ENCODE measurements at regions not wholly inside any gene's neighbourhood (a gene's known extent, or its start where the extent isn't known, plus 50 kb on each side); places are given as distances from the start of the nearest gene placed in this dataset.
"Not testable (repeated sequence)": the region's sequence is repeated elsewhere in the genome, so short reads cannot be mapped to it uniquely, and the experiment has no call there.

DNA sequence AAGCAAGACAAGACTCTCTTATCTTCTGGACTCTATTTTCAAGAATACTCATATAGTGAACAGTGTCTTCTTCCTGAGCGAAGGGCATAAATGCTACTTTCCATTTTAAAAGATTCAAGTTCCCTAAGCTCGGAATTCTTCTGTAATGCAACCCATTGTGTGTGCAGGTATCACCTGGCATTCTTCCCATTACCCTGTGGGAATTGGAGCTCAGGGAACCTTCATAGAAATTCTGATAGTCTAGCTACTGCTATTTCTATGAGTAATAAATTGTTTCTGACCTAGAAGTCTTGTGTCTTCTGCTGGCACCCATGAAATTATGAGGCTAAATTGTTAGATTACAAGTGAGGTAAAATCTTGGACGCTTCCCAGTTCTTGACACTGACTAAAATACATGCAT lies 324.1 kb upstream of the DIPK2B start:
- no peak for DNase-seq

DNA sequence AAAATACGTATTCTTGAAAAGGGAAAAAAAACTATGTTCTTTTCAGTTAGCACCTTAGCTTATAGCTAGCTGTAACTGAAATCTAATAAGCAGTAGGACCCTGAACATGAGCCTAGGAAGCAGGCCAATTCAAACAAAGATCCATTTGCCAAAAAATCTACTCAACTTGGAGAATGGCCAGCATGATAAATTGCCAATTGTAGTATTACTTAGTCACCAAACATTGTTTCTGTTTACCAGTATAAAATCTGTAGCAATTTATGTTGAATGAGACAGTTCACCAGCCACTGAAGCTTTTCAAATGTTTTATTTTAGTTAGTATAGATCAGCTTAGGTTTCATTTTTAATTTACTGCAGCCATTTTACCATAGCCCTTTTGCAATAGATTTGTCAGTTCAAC lies 323.6 kb upstream of the DIPK2B start:
- no peak for DNase-seq

DNA sequence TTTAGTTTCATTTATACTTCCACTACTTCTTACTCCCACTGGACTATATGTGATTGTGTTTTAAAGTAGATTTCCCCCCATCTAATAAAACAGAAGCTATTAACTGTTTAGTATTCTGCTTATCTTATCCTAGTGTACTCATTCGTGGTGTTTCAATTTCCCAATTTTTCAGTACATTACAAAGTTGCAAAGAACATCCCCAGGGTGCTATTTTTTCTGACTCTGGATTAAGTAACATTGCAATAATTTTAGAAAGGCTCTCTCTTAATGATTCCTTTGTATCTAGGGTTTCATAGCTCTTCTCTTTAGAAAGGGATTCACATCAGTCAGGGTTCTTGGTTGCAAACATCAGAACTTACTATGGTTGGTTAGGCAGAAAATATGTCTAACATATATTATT lies 317.9 kb upstream of the DIPK2B start:
- DNase-seq = no peak

DNA sequence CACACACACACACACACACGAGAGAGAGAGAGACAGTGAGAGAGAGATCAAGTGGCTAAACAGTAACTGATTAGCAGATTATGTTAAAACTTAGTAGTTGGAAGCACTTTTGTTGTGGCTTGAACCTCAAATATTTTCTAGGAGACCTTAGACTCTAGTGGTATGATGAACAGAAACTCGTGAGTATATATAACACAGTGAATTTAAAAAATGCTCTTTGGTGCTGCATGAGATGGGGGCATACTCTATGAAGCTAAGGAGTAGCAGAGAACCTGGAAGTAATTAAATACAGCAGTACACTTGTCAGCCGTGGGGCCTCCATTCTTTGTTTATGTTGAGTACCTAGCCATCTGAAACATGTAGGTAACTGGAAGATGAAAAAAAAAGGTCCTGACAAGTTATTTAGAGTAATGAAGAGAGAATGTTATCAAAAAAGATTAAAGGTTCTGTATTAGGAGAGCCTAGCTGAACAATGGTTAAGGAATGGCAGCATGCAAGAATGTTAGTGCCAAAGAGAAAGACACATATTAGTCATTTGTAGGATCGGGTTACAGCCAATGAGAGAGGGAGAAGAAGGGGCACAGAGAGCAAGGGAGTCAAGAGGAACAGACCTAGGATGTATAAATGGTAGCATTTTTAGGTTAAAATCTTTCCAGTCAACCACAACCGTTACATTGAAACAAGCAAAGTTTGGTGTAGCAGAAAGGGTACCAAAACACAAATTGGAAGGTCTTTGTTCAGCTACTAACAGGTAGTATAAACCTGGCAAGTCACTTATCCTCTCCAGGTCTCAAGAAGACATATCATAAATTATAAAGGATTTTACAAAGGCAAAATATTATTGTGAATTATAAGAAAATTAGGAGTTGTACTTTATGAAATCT lies 316.7 kb upstream of the DIPK2B start:
- no peak for DNase-seq

DNA sequence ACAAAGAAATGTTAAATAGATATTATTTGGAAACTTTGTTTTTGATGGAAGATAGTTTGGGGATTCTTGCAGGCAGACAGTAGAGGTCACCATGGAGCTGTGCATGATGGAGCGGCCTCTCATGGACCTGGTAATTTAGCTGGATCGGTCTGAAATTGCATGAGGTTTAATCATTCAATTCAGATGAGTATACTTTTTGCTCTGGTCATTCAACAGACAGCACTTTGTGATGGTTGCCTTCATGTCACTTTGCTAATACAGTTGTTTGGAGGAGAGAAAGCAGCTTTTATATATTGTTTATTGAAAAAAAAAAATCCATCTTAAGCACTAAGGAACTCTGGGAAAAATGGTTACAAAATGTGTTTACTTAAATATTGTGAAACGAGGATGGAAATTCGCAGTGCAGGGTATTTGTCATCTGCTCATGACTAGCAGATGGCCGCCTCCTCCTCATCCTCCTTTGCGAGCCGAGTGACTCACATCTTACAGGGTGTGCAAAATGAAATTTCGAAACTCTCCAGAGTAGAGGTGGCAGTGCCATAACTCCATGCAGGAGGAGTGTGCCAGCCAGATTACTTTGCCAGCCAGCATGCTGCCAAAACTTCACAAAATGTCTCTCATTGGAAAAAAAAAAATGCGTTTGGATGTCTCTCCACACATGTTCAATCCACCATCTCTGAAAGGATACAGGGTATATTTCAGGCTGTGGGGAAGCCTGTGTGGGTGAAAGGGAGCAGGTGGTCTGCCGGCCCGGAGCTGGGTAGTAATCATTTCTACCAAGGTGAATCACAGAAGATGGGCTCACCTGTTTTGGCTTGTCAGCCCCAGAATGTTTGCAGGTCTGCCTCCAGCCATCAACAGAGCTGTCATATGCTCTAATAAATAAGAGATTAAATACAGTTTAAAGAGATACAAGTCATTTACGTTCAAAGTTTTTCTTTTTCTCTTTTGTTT lies 314.9 kb upstream of the DIPK2B start:
- no peak for DNase-seq

DNA sequence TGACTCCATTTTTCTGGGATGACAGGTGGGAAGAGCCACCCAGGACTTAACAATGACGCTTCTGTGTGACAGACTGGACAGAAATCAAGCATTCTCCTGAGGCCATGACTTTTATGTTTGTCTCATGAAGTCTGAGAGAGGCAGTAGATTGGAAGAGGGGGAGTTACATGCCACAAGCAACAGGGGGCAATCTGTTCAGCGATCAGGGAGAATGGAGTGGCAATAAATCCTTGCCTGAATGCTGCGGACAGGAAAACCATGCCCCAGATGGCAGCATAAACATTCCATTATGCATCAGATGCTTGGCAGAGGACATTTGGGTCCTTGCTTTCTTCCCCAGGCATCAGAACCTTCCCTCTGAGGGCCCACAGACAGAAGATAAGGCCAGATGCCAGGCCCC lies 312.4 kb upstream of the DIPK2B start:
- no peak for DNase-seq

DNA sequence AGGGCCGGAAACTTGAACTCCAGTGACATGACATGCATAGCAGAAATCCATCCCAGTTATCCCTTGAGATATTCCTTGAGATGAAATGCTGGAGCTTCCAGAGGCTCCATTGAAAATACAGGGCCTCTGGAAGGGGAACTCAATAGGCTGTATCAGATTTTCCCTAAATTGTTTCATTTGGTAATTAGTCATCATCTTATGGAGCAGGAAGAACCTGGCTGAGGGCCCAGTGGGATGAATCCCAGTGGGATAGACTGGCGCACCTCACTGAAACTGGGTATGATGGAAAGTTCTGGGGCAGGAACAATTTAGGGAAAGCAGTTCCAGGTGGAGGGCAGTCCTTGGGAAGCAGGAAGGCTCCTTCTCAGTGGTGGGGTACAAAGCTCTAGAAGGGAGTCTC lies 307.8 kb upstream of the DIPK2B start:
- DNase-seq = no peak

DNA sequence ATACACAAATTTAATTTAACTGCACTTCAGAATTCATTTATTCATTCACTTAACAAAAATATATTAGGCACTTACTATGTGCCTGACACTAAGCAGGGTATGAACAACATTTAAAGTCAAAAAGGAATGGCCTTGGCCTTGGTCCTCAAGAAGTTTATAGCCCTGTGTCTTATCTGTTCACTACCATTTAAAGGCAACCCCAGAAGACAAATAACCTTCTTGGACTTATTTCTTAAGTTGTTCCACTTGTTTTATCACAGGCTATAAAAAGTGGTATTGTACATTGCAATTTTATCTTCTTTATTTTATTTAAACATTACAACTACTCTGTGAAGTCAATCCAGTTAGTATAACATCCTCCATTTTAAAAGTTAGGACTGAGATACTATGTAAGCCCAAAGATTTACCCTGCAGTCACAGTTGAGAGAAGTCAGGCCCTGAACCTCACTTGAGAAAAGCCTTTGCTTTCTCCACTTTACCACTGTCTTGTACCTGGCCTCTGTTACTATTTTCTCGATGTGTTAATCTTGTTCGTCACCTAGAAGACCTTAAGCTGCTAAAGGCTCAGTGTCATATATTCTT lies 305.6 kb upstream of the DIPK2B start:
- DNase-seq = no peak

DNA sequence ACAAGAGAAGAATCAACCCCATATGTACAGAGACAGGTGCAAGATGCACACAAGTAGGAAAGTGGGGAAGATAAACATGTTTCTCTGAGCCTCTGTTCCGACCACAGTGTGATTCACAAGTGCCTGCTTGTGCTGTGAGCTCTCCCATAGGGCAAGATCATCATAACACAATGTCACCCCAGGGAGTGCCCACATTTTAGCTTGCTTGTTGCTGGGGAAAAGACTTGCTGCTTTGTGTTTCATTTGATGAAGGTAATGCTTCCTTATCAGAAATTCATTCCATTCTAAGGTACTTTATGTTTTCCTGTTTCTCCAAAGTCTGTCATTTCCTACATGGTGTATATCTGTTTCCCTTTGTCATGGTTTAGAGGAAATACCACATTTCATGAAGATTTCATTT lies 304.5 kb upstream of the DIPK2B start:
- DNase-seq = no peak

DNA sequence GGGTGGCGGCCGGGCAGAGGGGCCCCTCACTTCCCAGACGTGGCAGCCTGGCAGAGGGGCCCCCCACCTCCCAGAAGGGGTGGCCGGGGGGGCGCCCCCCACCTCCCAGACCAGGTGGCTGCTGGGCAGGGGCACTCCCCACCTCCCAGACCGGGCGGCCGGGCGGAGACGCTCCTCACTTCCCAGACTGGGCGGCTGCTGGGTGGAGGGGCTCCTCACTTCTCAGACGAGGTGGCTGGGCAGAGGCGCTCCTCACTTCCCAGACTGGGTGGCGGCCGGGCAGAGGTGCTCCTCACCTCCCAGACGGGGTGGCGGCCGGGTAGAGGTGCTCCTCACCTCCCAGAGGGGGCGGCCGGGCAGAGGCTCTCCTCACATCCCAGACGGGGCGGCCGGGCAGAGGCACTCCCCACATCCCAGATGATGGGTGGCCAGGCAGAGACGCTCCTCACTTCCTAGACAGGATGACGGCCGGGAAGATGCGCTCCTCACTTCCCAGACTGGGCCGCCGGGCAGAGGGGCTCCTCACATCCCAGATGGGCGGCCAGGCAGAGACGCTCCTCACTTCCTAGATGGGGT lies 303.2 kb upstream of the DIPK2B start:
- DNase-seq = not testable (repeated sequence)

DNA sequence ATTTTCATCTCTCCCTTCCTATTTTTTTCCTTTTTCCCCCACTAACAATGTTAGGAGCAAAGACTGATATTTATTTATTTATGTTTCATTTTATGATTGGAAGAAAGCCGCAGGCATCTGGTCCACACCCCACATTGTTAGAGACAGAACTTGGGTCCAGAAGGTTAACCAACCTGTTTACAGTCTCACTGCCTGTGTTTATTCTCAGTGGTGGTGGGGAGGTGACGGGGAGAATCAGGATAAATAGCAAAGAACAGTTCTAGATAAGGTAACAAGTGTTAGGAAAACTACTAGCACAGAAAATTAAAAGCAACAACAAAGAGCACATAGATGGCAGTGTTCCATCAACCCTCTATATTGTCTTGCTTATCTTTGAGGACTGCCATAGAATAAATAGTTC lies 301.7 kb upstream of the DIPK2B start:
- no peak for DNase-seq

DNA sequence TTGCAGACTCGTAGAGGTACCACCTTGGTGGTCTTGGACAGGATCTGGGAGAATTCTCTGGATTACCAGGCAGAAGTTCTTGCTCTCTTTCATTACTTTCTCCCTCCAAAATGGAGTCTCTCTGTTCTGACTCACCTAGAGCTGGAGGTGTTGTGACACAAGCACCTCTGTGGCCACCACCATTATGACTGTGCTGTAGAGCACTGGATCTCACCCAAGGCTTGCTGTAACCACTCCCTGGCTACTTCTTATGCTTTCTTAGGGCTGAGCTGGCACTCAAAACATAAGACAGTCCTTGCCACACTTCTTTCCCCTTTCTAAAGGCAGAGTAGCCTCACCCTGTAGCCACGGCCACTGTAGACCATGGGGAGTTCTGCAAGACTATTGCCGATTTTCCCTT lies 296.6 kb upstream of the DIPK2B start:
- DNase-seq = no peak

DNA sequence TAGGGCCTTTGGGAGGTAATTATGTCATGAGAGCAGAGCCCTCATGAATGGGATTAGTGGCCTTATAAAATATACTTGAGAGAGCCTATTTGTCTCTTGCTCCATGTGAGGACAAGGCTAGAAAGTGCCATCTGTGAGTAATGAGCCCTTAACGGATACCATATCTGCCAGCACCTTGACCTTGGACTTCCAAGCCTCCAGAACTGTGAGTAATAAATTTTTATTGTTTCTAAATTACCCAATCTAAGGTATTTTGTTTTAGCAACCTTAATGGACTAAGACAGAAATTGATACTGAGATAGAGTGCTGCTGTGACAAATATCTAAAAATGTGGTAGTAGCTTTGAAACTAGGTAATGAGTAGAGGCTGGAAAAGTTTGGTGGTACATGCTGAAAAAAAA lies 285.0 kb upstream of the DIPK2B start:
- no peak for DNase-seq

DNA sequence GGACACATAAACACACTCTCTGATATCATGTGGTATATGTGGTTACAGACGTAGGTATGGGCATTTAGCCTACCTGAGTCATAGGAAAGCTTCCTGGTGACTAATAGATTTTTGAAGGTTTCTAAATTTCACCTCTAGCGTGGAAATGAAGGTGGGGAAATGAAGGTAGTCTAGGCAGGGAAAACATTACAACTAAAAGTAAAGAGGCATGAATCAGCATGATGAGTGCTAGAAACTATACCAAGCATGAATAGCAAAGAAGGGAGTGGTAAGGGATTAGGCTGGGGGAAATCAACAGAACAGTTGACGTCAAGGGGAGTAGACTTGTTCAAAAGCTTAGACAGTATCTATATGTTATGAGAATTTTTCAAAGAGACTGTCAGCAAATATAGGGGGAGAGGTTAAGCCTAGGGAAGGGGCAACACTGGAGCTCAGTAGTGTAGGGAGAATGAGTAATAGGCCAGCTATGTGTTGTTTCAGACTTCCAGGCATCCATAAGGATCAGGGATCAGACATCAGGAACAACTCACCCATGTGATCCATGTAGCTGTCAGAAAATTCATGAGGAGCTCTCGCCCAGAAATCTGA lies 279.3 kb upstream of the DIPK2B start:
- no peak for DNase-seq

DNA sequence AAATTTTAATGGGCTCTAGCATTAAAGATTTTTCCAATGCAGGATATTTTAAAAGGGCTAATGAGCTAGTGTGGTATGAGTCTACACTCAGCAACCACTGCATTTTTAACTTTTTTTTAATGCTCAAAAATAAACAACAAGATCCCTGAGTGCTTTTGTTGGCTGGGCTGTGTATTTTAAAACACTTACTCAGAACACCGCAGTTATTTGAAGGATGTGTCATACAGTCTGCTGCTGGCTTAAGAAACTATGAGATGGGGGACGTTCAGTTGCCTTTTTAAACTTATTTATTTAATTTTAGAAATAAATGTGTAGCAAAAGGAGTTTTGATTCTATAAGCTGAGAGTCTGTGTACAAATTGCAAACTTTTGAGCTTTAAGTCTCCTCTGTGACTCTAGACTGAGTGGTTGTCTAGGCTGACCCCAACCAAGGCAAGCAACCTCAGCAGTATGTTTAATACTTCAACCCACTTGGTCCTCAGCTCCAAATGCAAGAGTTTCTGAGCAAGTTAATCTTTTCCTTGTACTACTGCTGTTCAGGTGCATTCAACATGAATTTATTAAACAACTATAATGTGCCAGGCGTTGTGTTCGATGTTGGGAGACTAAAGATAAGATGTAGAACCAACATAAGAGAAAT lies 278.6 kb upstream of the DIPK2B start:
- DNase-seq = no peak

DNA sequence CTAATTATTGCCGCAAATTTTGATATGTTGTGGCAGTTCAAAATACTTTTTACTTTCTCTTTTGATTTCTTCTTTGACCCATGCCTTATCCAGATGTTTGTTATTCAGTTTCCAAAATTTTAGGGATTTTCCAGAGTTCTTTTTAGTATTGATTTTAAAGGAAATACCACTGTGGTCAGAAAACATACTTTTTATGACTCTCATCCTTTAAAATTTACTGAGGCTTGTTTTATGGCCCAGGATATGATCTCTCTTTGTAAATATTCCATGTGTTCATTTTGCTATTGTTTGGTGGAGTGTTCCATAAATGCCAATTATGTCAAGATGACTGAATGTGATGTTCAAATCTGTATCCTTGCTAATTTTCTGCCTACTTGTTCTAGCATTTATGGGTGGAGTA lies 272.3 kb upstream of the DIPK2B start:
- no peak for DNase-seq

DNA sequence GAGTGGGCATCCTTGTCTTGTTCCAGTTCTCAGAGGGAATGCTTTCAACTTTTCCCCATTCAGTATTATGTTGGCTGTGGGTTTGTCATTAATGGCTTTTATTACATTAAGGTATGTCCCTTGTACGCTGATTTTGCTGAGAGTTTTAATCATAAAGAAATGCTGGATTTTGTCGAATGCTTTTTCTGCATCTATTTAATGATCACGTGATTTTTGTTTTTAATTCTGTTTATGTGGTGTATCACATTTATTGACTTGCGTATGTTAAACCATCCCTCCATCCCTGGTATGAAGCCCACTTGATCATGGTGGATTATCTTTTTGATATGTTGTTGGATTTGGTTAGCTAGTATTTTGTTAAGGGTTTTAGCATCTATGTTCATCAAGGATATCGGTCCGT lies 266.9 kb upstream of the DIPK2B start:
- not testable (repeated sequence) for DNase-seq

DNA sequence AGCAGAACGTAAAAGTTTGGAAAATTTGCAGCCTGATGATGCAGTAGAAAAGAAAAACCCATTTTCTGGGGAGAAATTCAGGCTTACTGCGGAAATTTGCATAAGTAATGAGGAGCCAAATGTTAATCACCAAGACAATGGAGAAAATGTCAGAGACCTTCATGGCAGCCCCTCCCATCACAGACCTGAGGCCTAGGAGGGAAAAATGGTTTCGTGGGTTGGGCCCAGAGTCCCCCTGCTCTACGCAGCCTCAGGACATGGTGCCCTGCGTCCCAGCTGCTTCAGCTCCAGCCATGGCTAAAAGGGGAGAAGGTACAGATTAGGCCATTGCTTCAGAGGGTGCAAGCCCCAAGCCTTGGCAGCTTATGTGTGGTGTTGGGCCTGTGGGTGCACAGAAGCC lies 255.1 kb upstream of the DIPK2B start:
- not testable (repeated sequence) for DNase-seq

DNA sequence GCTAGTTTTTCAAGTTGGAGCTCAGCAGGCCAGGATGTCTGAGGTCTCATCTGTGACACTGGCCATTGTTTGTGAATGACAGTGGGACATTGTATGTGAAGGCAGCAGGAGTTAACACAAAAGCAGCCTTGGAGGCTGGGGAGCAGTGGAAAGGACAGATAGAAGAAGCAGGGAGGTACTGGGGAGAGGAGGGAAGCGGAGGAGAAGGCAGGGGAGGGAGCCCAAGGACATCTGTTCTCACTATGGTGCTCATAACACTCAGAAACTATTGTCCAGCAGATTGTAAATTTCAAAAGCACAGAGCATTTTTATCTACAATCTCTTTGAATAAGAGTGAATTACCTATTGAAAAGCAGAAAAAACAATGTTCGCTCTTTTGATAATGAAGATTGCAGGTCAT lies 253.6 kb upstream of the DIPK2B start:
- DNase-seq = no peak

DNA sequence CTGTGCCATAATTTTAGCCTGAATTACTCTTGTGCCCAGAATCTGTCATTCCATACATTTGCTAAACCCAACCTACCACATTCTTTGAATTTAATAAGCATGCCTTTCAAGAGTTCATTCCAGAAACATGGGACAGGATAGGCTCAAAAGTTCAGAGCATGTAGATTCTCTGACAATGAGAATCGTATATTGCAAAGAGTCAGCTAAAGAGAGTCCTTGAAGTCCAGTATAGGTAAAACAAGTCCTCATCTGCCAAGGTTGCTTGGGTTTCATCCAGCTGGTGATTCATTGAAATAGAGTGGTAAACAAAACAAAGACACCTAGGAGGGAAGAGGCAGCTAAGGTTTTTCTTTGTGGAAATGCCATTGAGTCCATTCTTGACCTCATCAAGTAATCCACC lies 249.3 kb upstream of the DIPK2B start:
- no peak for DNase-seq

DNA sequence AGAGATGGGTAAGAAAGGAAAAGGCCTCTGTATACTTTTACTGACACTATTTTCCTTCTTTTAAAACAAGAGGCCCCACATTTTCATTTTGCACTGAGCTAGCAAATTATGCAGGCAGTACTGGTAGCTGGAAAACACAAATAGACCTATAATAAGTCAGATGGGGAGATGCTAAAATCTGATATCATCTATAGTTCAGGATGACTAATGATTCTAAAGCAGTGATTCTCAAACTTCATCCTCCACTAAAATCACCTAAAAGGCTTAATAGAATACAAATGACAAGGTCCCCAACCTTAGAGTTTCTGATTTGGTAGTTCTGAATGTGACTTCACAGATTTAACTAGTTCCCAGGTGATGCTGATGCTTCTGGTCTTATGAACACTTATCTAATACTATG lies 247.3 kb upstream of the DIPK2B start:
- no peak for DNase-seq

DNA sequence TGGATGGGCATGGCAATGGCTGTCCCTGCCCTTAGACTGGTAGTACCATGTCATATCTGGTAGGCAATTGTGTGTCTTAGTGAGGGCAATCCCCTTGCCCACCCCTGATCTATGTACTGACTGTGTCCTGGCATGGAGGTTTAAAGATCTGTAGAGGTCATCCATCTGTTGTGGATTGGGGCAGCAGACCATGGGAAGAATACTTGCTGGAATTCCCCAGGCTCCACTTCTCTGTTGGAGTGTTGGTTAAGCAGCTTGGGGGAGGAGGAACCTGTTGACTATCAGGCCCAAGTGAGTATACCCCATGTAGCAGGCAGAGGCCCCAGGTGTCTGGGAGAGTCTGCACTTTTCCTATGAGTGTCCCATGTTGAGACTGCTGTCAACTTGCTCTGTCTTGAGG lies 246.7 kb upstream of the DIPK2B start:
- DNase-seq = no peak

Measured in DMS79 (cell line).